ENCODE measurements at regions not wholly inside any gene's neighbourhood (a gene's known extent, or its start where the extent isn't known, plus 50 kb on each side); places are given as distances from the start of the nearest gene placed in this dataset.

DNA sequence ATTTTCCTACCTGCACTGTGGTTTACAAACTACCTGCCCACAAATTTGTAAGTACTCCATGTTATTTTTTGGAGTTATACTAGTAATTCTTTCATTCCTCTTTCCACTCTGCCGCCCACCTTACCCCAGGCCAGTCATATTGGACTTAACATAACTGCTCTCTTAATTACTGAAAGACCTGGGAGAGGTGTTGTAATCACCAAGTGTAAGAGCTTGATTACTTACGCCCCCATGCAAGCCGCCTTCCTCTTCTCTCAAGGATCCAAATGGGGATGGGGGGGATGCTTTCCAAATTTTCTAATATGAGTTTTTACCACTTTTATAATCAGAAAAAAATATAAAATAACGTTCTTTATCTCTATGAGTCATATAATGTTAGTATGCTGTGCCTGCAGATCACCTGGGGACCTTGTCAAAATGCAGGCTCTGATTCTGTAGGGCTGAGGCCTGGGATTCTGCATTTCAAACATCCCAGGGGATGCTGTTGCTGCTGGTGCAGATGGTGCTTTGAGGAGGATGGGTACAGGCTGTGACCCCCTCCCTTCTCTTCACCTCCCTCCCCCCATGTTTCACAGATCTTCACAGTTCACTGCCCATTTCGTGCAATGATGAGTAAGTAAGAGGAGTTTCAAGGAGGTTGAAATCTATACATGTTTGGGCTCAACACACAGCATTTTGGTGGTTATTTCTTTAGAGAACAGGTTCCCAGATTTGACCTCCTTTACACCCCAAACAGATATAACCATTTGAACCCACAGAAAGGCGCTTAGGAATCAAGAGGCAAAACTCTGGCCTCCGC lies 87.3 kb downstream of the SEC61B start:
- Histone ChIP-seq H3K27me3 (no peaks in the 10 kb centered on the region), H3K27ac (no peak overlapping the region), H3K36me3 (no peaks in the 10 kb centered on the region), H3K4me1 (ENCODE audit: low read depth) (no peaks in the 10 kb centered on the region), H3K4me3 (no peak overlapping the region), H3K9me3 (ENCODE audit: low read depth) (no peaks in the 10 kb centered on the region)
- no peak for DNase-seq (ENCODE audit: low read depth in 1 of 2, low spot score in 1 of 2)
- TF ChIP-seq, protein P1, sequence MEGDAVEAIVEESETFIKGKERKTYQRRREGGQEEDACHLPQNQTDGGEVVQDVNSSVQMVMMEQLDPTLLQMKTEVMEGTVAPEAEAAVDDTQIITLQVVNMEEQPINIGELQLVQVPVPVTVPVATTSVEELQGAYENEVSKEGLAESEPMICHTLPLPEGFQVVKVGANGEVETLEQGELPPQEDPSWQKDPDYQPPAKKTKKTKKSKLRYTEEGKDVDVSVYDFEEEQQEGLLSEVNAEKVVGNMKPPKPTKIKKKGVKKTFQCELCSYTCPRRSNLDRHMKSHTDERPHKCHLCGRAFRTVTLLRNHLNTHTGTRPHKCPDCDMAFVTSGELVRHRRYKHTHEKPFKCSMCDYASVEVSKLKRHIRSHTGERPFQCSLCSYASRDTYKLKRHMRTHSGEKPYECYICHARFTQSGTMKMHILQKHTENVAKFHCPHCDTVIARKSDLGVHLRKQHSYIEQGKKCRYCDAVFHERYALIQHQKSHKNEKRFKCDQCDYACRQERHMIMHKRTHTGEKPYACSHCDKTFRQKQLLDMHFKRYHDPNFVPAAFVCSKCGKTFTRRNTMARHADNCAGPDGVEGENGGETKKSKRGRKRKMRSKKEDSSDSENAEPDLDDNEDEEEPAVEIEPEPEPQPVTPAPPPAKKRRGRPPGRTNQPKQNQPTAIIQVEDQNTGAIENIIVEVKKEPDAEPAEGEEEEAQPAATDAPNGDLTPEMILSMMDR (IDR thresholded peaks at IDR 0.05; ENCODE audit: low read depth, low read length): no peak

DNA sequence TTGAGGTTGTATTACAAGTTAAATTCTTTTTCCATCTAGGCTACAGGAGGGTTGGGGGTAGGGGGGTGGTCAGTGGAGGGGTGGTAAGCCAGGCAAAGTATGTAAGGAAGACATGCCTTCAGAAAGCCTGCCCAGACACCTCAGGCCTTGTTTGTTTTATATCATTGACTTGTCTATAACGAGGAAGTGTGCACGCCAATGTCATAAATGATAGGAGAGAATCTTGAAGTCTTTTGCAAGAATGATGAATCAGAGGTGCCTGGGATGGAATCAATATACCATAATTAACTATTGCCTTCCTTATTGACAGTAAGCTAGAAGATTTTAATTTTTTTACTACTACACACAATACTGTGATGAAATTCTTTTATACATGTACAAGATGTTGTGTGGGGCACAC lies 90.7 kb downstream of the SEC61B start:
- no peaks in the 10 kb centered on the region for H3K9me3 ChIP-seq (ENCODE audit: low read depth)
- no peak overlapping the region for H3K27ac ChIP-seq
- H3K4me1 ChIP-seq (ENCODE audit: low read depth): no peaks in the 10 kb centered on the region
- TF ChIP-seq, protein P1 (IDR thresholded peaks at IDR 0.05; ENCODE audit: low read depth, low read length): no peak
- no peak overlapping the region for H3K4me3 ChIP-seq
- DNase-seq (ENCODE audit: low read depth in 1 of 2, low spot score in 1 of 2): no peak
- no peaks in the 10 kb centered on the region for H3K36me3 ChIP-seq
- H3K27me3 ChIP-seq: no peaks in the 10 kb centered on the region

DNA sequence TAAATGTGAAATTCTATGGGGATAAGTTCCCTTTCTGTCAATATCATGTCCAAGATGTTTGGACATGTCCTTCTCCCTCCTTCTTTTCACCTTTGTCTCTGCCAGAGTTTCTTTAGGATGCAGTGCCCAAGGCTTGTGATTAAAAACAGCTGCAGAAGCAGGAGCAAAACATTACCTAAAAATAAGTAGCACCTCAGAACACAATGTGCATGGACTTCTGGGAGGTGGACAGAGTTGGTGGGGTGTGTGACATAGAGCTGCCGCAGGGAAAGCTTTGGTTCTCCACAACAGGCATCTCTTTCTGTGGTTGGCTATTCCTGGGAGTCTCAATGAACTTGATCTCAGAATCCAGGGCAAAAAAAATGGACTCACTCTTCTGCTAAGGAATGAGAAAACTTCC lies 97.0 kb downstream of the SEC61B start:
- no peak overlapping the region for H3K4me3 ChIP-seq
- H3K4me1 ChIP-seq (ENCODE audit: low read depth): no peaks in the 10 kb centered on the region
- no peaks in the 10 kb centered on the region for H3K9me3 ChIP-seq (ENCODE audit: low read depth)
- no peaks in the 10 kb centered on the region for H3K36me3 ChIP-seq
- DNase-seq (ENCODE audit: low read depth in 1 of 2, low spot score in 1 of 2): no peak
- TF ChIP-seq, protein P1 (IDR thresholded peaks at IDR 0.05; ENCODE audit: low read depth, low read length): no peak
- no peaks in the 10 kb centered on the region for H3K27me3 ChIP-seq
- H3K27ac ChIP-seq: no peak overlapping the region

DNA sequence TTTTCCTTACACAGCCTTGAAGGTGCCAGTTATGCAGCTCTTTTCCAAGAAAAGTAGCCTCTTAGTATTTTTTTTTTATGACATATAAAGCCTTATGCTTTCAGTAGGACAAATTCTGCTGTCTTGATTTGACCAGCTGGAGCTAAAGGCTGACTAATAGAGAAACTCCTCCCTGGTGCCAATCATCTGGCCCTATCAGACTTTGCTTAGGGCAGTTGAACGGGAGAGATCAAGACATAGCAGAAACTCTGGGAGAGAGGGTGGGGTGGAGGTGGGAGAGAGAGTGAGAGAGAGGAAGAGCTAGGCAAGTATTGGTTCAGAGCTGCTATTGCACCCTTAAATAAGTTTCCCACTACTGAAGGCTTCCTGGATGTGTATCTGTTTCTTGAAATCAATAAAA lies 100.2 kb downstream of the SEC61B start:
- no peaks in the 10 kb centered on the region for H3K27me3 ChIP-seq
- H3K9me3 ChIP-seq (ENCODE audit: low read depth): no peaks in the 10 kb centered on the region
- no peak overlapping the region for H3K4me3 ChIP-seq
- no peaks in the 10 kb centered on the region for H3K4me1 ChIP-seq (ENCODE audit: low read depth)
- peak in 1 of 2 donors; percentile 3 for DNase-seq (ENCODE audit: low read depth in 1 of 2, low spot score in 1 of 2)
- TF ChIP-seq, protein P1 (IDR thresholded peaks at IDR 0.05; ENCODE audit: low read depth, low read length): no peak
- H3K36me3 ChIP-seq: no peaks in the 10 kb centered on the region
- no peak overlapping the region for H3K27ac ChIP-seq

DNA sequence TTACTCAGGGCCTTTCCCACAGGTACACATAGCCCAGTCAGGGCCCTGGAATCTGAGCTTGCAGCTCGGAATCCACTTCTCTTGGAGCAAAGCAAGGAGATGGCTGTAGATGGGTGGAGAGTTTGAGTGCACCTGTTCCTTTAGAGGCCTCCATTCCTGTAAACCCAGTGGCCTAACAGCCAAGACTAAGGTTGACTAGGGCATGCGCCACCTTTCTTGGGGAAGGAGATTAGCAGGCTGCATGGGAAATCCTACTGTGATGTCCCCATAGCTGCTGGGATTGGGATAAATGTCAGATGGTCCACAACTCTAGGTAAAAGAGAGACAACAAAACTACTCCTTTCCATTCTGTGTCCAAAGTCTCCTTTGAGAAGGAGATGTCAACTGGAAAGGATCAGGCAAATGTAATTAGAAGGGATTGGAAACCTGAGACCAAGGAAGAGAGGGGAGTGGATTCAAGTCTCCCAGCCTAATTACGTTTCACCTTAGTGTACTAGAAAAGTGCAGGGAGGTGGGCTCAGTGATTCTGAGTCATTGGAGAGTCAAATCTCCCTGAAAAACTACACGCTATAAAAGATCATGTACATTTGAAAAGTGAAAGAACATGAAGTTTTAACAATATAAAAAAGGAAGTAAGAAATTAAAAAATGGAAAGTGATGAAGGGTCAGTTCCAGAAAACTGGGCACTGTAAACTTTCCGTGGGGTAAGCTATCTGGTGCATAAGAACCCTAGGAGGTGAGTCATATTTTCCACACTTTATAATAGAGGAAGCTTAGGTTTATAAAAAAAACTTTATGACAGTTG lies 104.2 kb downstream of the SEC61B start:
- no peak overlapping the region for H3K27ac ChIP-seq
- H3K36me3 ChIP-seq: no peaks in the 10 kb centered on the region
- H3K4me3 ChIP-seq: no peak overlapping the region
- TF ChIP-seq, protein P1 (IDR thresholded peaks at IDR 0.05; ENCODE audit: low read depth, low read length): no peak
- peak in 1 of 2 donors; percentile 6 for DNase-seq (ENCODE audit: low read depth in 1 of 2, low spot score in 1 of 2)
- no peaks in the 10 kb centered on the region for H3K27me3 ChIP-seq
- no peaks in the 10 kb centered on the region for H3K9me3 ChIP-seq (ENCODE audit: low read depth)
- no peaks in the 10 kb centered on the region for H3K4me1 ChIP-seq (ENCODE audit: low read depth)
